NT2/D1 (cell line): ENCODE measurements at regions not wholly inside any gene's neighbourhood (a gene's known extent, or its start where the extent isn't known, plus 50 kb on each side); places are given as distances from the start of the nearest gene placed in this dataset.

Source experiments
- DNase-seq: peaks from one replicate; pipeline ENCODE4 v3.0.0-alpha.2; 2011; ENCODE audit warnings: low read depth, low spot score
- H3K27me3 ChIP-seq: 2 replicates; pipeline ENCODE4 v1.6.0; 2011; ENCODE audit warnings: mild to moderate bottlenecking; ENCODE audit not compliant: insufficient read length, insufficient read depth
- H3K36me3 ChIP-seq: 2 replicates; pipeline ENCODE4 v1.6.1; 2011; ENCODE audit warnings: mild to moderate bottlenecking, low read length, mixed read lengths; ENCODE audit not compliant: insufficient read depth, insufficient read length
- H3K4me1 ChIP-seq: 2 replicates; pipeline ENCODE4 v1.5.1; 2011; ENCODE audit not compliant: insufficient read depth, insufficient read length
- H3K4me3 ChIP-seq: 2 replicates; pipeline ENCODE4 v1.5.1; 2011; ENCODE audit warnings: low read depth; ENCODE audit not compliant: insufficient read length
- H3K9ac ChIP-seq: 2 replicates; pipeline ENCODE4 v1.6.0; 2011; ENCODE audit warnings: low read depth; ENCODE audit not compliant: insufficient read length
- H3K9me3 ChIP-seq: 2 replicates; pipeline ENCODE4 v1.5.1; 2011; ENCODE audit warnings: mild to moderate bottlenecking, low read length; ENCODE audit not compliant: insufficient read depth
- SUZ12 ChIP-seq: IDR thresholded peaks from 2 replicates; pipeline ENCODE4 v1.6.1; 2011; ENCODE audit not compliant: insufficient read length, insufficient read depth; ENCODE audit errors: extremely low read depth
- YY1 ChIP-seq: IDR thresholded peaks from 2 replicates; pipeline ENCODE4 v1.6.1; 2011; ENCODE audit not compliant: insufficient read length, insufficient read depth
- ZNF274 ChIP-seq: IDR thresholded peaks from 2 replicates; pipeline ENCODE4 v1.6.1; 2011; ENCODE audit warnings: mild to moderate bottlenecking, low read depth, low read length

DNA sequence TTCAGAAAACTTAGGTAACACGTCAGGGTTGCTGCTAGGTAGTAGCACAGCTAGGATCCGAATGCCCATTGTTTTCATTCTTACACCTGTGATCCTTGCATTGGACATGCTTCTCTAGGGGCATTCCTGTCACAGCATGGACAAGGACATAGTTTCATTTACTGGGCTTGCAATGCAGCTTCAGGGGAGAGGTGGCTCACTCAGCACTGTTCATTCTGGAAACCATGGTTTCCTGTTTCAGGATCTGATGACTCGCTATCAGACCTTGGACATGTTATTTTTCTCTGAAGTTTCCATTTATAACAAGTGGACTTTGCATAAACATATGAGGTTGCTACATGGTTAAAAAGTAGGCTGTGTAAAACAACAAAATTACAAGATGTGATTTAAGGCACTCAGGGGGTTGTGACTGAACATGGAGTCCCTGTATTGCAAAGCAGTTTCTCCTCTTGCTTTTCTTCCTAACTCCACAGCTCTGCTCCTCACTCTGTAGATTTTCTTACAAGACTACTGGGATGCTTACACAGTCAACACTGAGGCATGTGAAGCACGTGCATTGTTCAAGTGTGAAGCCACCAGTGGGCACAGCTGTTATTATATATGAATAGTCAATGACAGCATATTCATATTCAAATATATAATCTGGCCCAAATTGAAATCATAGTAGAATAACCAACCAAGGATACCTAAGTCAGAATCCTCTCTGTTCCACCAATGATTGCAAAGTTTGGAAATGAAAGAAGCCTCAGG is 66.1 kb upstream of the STK32A start:
- Histone ChIP-seq H3K4me1 (no peaks in the 10 kb centered on the region), H3K9me3 (no peaks in the 10 kb centered on the region), H3K36me3 (no peaks in the 10 kb centered on the region), H3K27me3 (no peaks in the 10 kb centered on the region), H3K4me3 (no peak overlapping the region), H3K9ac (no peak overlapping the region)
- DNase-seq = no peak
- TF ChIP-seq YY1 = no peak
- TF ChIP-seq SUZ12 = no peak
- no peak for TF ChIP-seq ZNF274

DNA sequence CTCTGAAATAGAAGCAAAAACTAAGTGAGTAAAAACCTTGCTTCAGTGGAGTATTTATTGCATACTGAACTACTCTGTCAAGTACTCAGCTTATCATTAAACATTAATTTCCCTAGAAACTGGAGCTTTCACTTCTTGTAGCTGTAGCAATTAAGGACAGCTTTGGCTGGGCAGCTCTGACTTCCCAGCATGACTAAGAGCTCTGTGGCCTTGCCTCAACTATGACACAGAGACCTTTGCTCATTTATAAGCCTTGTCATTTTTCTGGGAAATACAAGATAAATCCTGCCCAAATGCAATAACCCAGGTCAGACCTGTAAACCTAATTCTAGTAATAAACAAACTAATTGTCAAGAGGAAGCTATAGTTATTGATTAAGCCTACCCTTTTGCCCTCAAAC is 65.4 kb upstream of the STK32A start:
- Histone ChIP-seq H3K9me3 (no peaks in the 10 kb centered on the region), H3K4me3 (no peak overlapping the region), H3K4me1 (no peaks in the 10 kb centered on the region), H3K9ac (no peak overlapping the region), H3K27me3 (no peaks in the 10 kb centered on the region), H3K36me3 (no peaks in the 10 kb centered on the region)
- no peak for TF ChIP-seq ZNF274
- no peak for TF ChIP-seq SUZ12
- no peak for TF ChIP-seq YY1
- DNase-seq = no peak

DNA sequence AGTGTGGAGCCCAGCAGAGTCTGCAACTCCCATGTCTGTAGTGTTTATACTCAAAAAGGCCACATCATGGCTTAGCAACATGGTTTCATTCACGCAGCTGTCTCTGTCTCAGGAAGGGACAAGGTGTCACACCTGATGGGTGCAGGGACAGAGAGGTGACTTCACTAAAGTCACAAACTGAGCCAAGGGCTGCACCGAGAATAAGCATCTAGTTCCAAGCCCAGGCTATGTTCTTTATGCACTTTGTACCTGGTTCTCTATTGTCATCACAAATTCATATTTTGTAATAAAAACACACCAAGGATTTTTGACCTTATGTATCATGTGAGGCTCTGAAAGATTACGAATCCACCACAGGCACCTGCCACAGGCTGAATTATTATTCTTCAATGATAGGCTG is 64.9 kb upstream of the STK32A start:
- DNase-seq = no peak
- no peaks in the 10 kb centered on the region for H3K4me1 ChIP-seq
- H3K9me3 ChIP-seq = no peaks in the 10 kb centered on the region
- no peak for TF ChIP-seq SUZ12
- no peak for TF ChIP-seq YY1
- TF ChIP-seq ZNF274 = no peak
- H3K9ac ChIP-seq = no peak overlapping the region
- H3K27me3 ChIP-seq = no peaks in the 10 kb centered on the region
- no peak overlapping the region for H3K4me3 ChIP-seq
- no peaks in the 10 kb centered on the region for H3K36me3 ChIP-seq

DNA sequence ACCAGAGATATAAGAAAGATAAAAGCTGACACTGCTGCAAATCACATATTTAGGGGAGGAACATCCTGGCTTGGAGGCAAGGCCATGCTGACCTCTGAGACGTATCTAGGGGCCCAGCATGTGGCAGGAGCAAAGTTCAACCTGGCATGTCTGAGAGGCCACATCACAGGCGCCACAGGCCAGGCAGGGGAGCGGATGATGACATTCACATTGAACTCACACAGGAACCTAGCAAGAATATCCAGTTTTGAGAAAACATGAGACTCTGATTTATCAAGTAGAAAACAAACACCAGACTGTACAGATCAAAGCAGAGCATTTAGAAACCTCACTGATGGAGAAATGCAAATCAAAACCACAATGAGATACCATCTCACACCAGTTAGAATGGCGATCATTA is 64.2 kb upstream of the STK32A start:
- H3K27me3 ChIP-seq = no peaks in the 10 kb centered on the region
- DNase-seq = no peak
- no peaks in the 10 kb centered on the region for H3K36me3 ChIP-seq
- H3K9me3 ChIP-seq = no peaks in the 10 kb centered on the region
- no peak overlapping the region for H3K9ac ChIP-seq
- no peak overlapping the region for H3K4me3 ChIP-seq
- TF ChIP-seq YY1 (no peak), SUZ12 (no peak), ZNF274 (no peak)
- H3K4me1 ChIP-seq = no peaks in the 10 kb centered on the region

DNA sequence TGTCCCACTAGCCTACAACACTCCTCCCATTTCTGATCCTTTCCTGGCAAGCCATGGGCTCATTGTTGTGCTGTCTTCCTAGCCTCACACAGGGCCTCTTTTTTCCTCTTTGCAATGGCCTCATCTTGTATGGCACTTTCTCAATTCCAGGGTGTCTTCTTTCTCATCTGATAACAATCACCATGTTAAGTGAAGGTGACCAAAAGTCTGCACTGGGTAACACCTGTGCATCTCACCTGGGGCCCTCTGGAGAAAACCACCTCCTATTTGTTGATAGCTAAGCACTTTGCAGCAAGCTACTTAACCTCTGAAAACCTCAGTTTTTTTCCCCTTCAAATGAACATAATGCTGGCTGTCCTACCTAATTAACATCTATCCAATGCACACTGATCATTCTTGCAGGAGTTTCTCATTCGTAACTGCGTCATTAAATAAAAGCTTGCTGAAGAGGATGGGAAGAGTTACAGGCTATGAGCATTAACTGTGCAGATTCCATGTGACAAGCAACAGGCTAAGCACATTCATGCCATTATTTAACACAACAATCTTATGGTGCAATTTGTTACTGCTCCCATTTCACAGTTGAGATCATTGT is 60.1 kb upstream of the STK32A start:
- Histone ChIP-seq H3K9ac (no peak overlapping the region), H3K36me3 (no peaks in the 10 kb centered on the region), H3K9me3 (no peaks in the 10 kb centered on the region), H3K27me3 (no peaks in the 10 kb centered on the region), H3K4me3 (no peak overlapping the region), H3K4me1 (no peaks in the 10 kb centered on the region)
- DNase-seq = no peak
- TF ChIP-seq YY1 (no peak), SUZ12 (no peak), ZNF274 (no peak)

DNA sequence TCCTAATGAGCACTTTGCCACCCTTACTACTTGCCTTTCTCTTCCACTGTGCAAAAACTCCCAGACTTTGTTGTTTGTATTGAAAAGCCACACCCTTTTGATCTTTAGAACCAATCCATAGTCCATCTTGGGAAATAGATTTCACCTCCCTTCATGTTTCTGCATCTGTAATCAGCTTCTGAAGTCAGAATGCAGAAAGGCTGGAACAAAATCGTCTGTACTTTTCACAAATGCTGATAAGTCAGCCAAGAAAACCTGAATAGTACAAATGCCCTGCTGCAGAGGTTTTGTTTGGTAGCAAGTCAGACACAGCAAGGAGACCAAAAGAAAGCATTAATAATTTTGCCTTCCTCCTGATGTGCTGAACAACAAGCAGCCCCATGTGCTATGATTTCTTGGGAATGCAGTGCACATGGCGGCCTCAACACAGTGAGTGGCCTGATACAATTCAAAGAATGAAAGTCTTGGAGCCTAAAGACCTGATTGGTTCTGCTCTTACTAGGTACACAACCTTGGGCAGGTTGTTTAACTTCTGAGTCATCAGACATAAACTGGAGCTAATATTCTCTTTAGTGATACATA is 59.2 kb upstream of the STK32A start:
- Histone ChIP-seq H3K9ac (no peak overlapping the region), H3K36me3 (no peaks in the 10 kb centered on the region), H3K9me3 (no peaks in the 10 kb centered on the region), H3K4me3 (no peak overlapping the region), H3K27me3 (no peaks in the 10 kb centered on the region), H3K4me1 (no peaks in the 10 kb centered on the region)
- no peak for DNase-seq
- TF ChIP-seq ZNF274 (no peak), YY1 (no peak), SUZ12 (no peak)

DNA sequence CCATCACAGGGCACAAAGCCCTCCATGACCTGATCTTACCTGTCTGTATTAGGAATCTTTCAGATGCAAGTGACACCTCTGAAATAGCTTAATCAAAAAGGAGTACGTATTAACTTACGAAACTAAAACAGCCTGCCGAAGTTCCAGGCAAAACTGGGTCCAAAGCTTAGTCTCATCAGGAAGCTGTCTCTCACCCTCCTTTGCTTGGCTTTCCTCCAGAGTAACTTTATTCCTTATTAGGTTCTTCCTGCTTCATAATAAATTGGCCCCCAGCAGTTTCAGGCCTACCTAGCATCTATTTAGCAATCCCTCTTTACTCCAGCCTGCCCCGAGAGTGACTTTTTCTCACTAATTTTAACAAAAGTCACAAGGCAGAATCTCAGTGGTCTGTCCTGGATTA is 58.4 kb upstream of the STK32A start:
- no peaks in the 10 kb centered on the region for H3K36me3 ChIP-seq
- no peaks in the 10 kb centered on the region for H3K27me3 ChIP-seq
- DNase-seq = no peak
- no peaks in the 10 kb centered on the region for H3K4me1 ChIP-seq
- no peaks in the 10 kb centered on the region for H3K9me3 ChIP-seq
- H3K4me3 ChIP-seq = no peak overlapping the region
- no peak for TF ChIP-seq ZNF274
- H3K9ac ChIP-seq = no peak overlapping the region
